ENCODE measurements at regions not wholly inside any gene's neighbourhood (a gene's known extent, or its start where the extent isn't known, plus 50 kb on each side); places are given as distances from the start of the nearest gene placed in this dataset.

GRCh38 chrX:25213611-25214010 lies 197.8 kb upstream of the ARX start:
- no peak for DNase-seq

GRCh38 chrX:25207803-25208475 lies 192.2 kb upstream of the ARX start:
- DNase-seq: no peak

GRCh38 chrX:25206778-25207177 lies 191.0 kb upstream of the ARX start:
- no peak for DNase-seq

GRCh38 chrX:25204182-25204581 lies 188.4 kb upstream of the ARX start:
- no peak for DNase-seq

- DNase-seq: no peak
Observed at GRCh38 chrX:25202827-25203226, 187.1 kb upstream of the ARX start.

GRCh38 chrX:25198891-25199290 lies 183.1 kb upstream of the ARX start:
- DNase-seq: no peak

- no peak for DNase-seq
Observed at GRCh38 chrX:25198253-25198652, 182.5 kb upstream of the ARX start.

GRCh38 chrX:25196221-25196620 lies 180.5 kb upstream of the ARX start:
- DNase-seq: no peak

- DNase-seq: no peak
Observed at GRCh38 chrX:25191403-25191802, 175.6 kb upstream of the ARX start.

GRCh38 chrX:25181775-25182174 lies 166.0 kb upstream of the ARX start:
- no peak for DNase-seq

GRCh38 chrX:25180242-25180641 lies 164.5 kb upstream of the ARX start:
- no peak for DNase-seq

- no peak for DNase-seq
Observed at GRCh38 chrX:25178555-25178954, 162.8 kb upstream of the ARX start.

GRCh38 chrX:25175743-25176142 lies 160.0 kb upstream of the ARX start:
- DNase-seq: no peak

GRCh38 chrX:25175171-25175570 lies 159.4 kb upstream of the ARX start:
- no peak for DNase-seq

- no peak for DNase-seq
Observed at GRCh38 chrX:25166546-25166945, 150.8 kb upstream of the ARX start.

GRCh38 chrX:25166145-25166544 lies 150.4 kb upstream of the ARX start:
- no peak for DNase-seq

GRCh38 chrX:25158635-25159034 lies 142.9 kb upstream of the ARX start:
- DNase-seq: no peak

GRCh38 chrX:25156832-25157231 lies 141.1 kb upstream of the ARX start:
- DNase-seq: no peak

GRCh38 chrX:25156323-25156722 lies 140.6 kb upstream of the ARX start:
- DNase-seq: no peak

GRCh38 chrX:25154168-25154567 lies 138.4 kb upstream of the ARX start:
- DNase-seq: no peak

- DNase-seq: no peak
Observed at GRCh38 chrX:25151749-25152148, 136.0 kb upstream of the ARX start.

- DNase-seq: peak; percentile 29
Observed at GRCh38 chrX:25144043-25144940, 128.5 kb upstream of the ARX start.

GRCh38 chrX:25143596-25143995 lies 127.8 kb upstream of the ARX start:
- DNase-seq: no peak

- DNase-seq: no peak
Observed at GRCh38 chrX:25141684-25142083, 125.9 kb upstream of the ARX start.

Data from activated CD4-positive, alpha-beta T cell treated with anti-CD3 and anti-CD28 coated beads, Interleukin-2, amount 50 U/mL, for 16 hours (primary cell).